22Rv1 (cell line): ENCODE measurements at regions not wholly inside any gene's neighbourhood (a gene's known extent, or its start where the extent isn't known, plus 50 kb on each side); places are given as distances from the start of the nearest gene placed in this dataset.

ENCODE experiments used
- CTCF ChIP-seq: fragments of 450-650 bp; IDR thresholded peaks from 2 replicates; pipeline ENCODE4 v1.5.1; 2017; ENCODE audit warnings: mild to moderate bottlenecking
- ZFX ChIP-seq: fragments of 450-650 bp; IDR thresholded peaks from 2 replicates; pipeline ENCODE4 v1.6.1; 2017; ENCODE audit warnings: antibody characterized with exemption, borderline replicate concordance

GRCh38 chr4:38526412-38526811 lies 137.6 kb upstream of the KLF3 start:
- no peak for TF ChIP-seq CTCF
- TF ChIP-seq ZFX: no peak
